HepG2 (cell line): ENCODE measurements at regions not wholly inside any gene's neighbourhood (a gene's known extent, or its start where the extent isn't known, plus 50 kb on each side); places are given as distances from the start of the nearest gene placed in this dataset.

Source experiments
- ATAC-seq: fragments of 200-7000 bp; cut with Tn5 transposase; 3 replicates; pipeline ENCODE4 v1.9.1; 2020; ENCODE audit warnings: mild to moderate bottlenecking, moderate library complexity
- BruUV-seq: library from RNA; stranded (reverse); fragments of 400-500 nt; replicated peaks from 2 replicates; lab custom pipeline; 2021; lab: Mats Ljungman, UMichigan
- CTCF ChIA-PET: fragments of 300-600 bp; formaldehyde crosslinking; extraction: SDS; loops from one replicate; lab custom pipeline; 2021; ENCODE audit warnings: low total read pairs, inconsistent platforms, low intra/inter-chr PET ratio; lab: Yijun Ruan, JAX
- POLR2A ChIA-PET: fragments of 350-600 bp; sonication (Branson Sonifier 250); formaldehyde crosslinking; loops from one replicate; lab custom pipeline; 2020; ENCODE audit warnings: antibody characterized with exemption, inconsistent platforms; lab: Yijun Ruan, JAX
- DNase-seq: peaks from one replicate; pipeline ENCODE4 v3.0.0-alpha.2; 2015; ENCODE audit warnings: low spot score
- FAIRE-seq: peaks from 3 replicates; lab custom pipeline; 2011; peaks lifted over from hg19 to GRCh38; lab: Jason Lieb, UNC
- H2AFZ ChIP-seq: one replicate; pipeline ENCODE4 v1.6.1; 2011; ENCODE audit warnings: low read length, inconsistent platforms
- H3K27ac ChIP-seq: fragments of 300-600 bp; 3 replicates; pipeline ENCODE4 v1.8.0; 2011; ENCODE audit warnings: mixed run types, mild to moderate bottlenecking, mixed read lengths, low read length, inconsistent platforms; ENCODE audit not compliant: insufficient read depth; ENCODE audit errors: extremely low read length
- H3K27me3 ChIP-seq, 2 experiments: fragments of 200-600 bp in 1 of 2; 2 replicates in 1 of 2; 3 replicates in 1 of 2; pipeline versions ENCODE4 v1.6.0 to v1.8.0; 2011; ENCODE audit warnings: low read length in 2 of 2, mild to moderate bottlenecking in 2 of 2, moderate library complexity in 2 of 2, inconsistent platforms in 1 of 2; ENCODE audit not compliant: insufficient read depth in 2 of 2, control insufficient read depth in 1 of 2
- H3K36me3 ChIP-seq, 2 experiments: fragments of 200-600 bp in 1 of 2; replicated peaks in 1 of 2; 2 replicates in 1 of 2; 3 replicates in 1 of 2; pipeline versions ENCODE4 v1.5.1 to v1.8.0; 2011; ENCODE audit warnings: low read length in 2 of 2, inconsistent platforms in 1 of 2; ENCODE audit not compliant: insufficient read depth in 2 of 2, control insufficient read depth in 1 of 2
- H3K4me1 ChIP-seq: 2 replicates; pipeline ENCODE4 v1.5.1; 2012; ENCODE audit warnings: low read length, inconsistent platforms; ENCODE audit not compliant: insufficient read depth
- H3K4me2 ChIP-seq: 2 replicates; pipeline ENCODE4 v1.6.0; 2011; ENCODE audit warnings: low read depth, low read length, inconsistent platforms
- H3K4me3 ChIP-seq, 3 experiments: fragments of 200-600 bp in 1 of 3; sonication (generic), shearing (Covaris generic) in 1 of 3; replicated peaks in 1 of 3; 2 replicates each; pipeline ENCODE4 v1.5.1; 2011 to 2016; ENCODE audit warnings: low read length in 3 of 3, inconsistent platforms in 2 of 3, low read depth in 2 of 3, mild to moderate bottlenecking in 2 of 3, control low read depth in 1 of 3, mixed read lengths in 1 of 3; ENCODE audit not compliant: insufficient read depth in 1 of 3
- H3K79me2 ChIP-seq: one replicate; pipeline ENCODE4 v1.6.1; 2011; ENCODE audit warnings: low read length, inconsistent platforms; ENCODE audit not compliant: insufficient read depth
- H3K9ac ChIP-seq: 2 replicates; pipeline ENCODE4 v1.6.0; 2011; ENCODE audit warnings: mild to moderate bottlenecking, low read depth, low read length, inconsistent platforms; ENCODE audit not compliant: insufficient read depth
- H3K9me3 ChIP-seq: 2 replicates; pipeline ENCODE4 v1.5.1; 2012; ENCODE audit warnings: mild to moderate bottlenecking, low read length
- H4K20me1 ChIP-seq: 2 replicates; pipeline ENCODE4 v1.6.0; 2011; ENCODE audit warnings: inconsistent platforms, mild to moderate bottlenecking, low read length, moderate library complexity; ENCODE audit not compliant: insufficient read depth
- ARID2 ChIP-seq: sonication (generic); formaldehyde crosslinking; IDR thresholded peaks from 2 replicates; pipeline ENCODE4 v1.8.1; 2022; ENCODE audit warnings: mild to moderate bottlenecking, missing genetic modification reagents, borderline replicate concordance
- GABPB1 ChIP-seq: IDR thresholded peaks from 2 replicates; pipeline ENCODE4 v1.6.1; 2016; ENCODE audit warnings: mild to moderate bottlenecking, missing genetic modification reagents, moderate library complexity, missing compliant biosample characterization
- GMEB2 ChIP-seq: IDR thresholded peaks from 2 replicates; pipeline ENCODE4 v1.6.1; 2016; ENCODE audit warnings: missing biosample characterization, missing genetic modification reagents, low read depth
- HOMEZ ChIP-seq: IDR thresholded peaks from 2 replicates; pipeline ENCODE4 v1.6.1; 2016; ENCODE audit warnings: low read depth
- NFKBIZ ChIP-seq: IDR thresholded peaks from 2 replicates; pipeline ENCODE4 v1.6.1; 2018; ENCODE audit warnings: missing genetic modification reagents, missing compliant biosample characterization
- PHF21A ChIP-seq: sonication (generic); formaldehyde crosslinking; IDR thresholded peaks from 2 replicates; pipeline ENCODE4 v1.5.0; 2020; ENCODE audit warnings: mild to moderate bottlenecking, missing genetic modification reagents
- RNF2 ChIP-seq: fragments of 450-650 bp; conservative IDR thresholded peaks from 2 replicates; pipeline ENCODE4 v1.6.1; 2016; ENCODE audit warnings: low read depth
- TGIF2 ChIP-seq: IDR thresholded peaks from 2 replicates; pipeline ENCODE4 v1.6.1; 2016; ENCODE audit warnings: control low read depth, missing compliant biosample characterization
- ZBTB38 ChIP-seq: sonication (generic); formaldehyde crosslinking; IDR thresholded peaks from 2 replicates; pipeline ENCODE4 v1.5.1; 2020; ENCODE audit warnings: mild to moderate bottlenecking, missing genetic modification reagents
- ZC3H13 ChIP-seq: sonication (generic); formaldehyde crosslinking; IDR thresholded peaks from 2 replicates; pipeline ENCODE4 v1.8.1; 2023; ENCODE audit warnings: mild to moderate bottlenecking, missing genetic modification reagents, moderate library complexity
- ZMAT3 ChIP-seq: sonication (generic); formaldehyde crosslinking; conservative IDR thresholded peaks from 2 replicates; pipeline ENCODE4 v1.7.0; 2021; ENCODE audit warnings: missing genetic modification reagents
- ZNF407 ChIP-seq: sonication (generic); formaldehyde crosslinking; IDR thresholded peaks from one replicate; pipeline ENCODE4 v1.5.1; 2020; ENCODE audit warnings: mild to moderate bottlenecking, missing genetic modification reagents; ENCODE audit errors: not compliant biosample characterization
- ZNF414 ChIP-seq: sonication (generic); formaldehyde crosslinking; IDR thresholded peaks from 2 replicates; pipeline ENCODE4 v1.5.0; 2020; ENCODE audit warnings: missing genetic modification reagents
- ZNF430 ChIP-seq: sonication (generic); formaldehyde crosslinking; IDR thresholded peaks from 2 replicates; pipeline ENCODE4 v1.9.0; 2021; ENCODE audit warnings: mild to moderate bottlenecking, missing genetic modification reagents
- ZNF607 ChIP-seq: sonication (generic); formaldehyde crosslinking; IDR thresholded peaks from 2 replicates; pipeline ENCODE4 v1.5.1; 2020; ENCODE audit warnings: missing genetic modification reagents, mild to moderate bottlenecking, borderline replicate concordance
- WGBS: methylation state at CpG from one replicate; pipeline ENCODE4 v1.1.6; 2017; ENCODE audit warnings: low lambda C conversion rate; 5-methylcytosine and 5-hydroxymethylcytosine counted together
- in situ Hi-C: cut with HindIII; loops from 2 replicates; pipeline ENCODE4 v1.10.0; 2017; ENCODE audit warnings: low pct_unique_long_range_greater_than_20kb; ENCODE audit not compliant: extremely low pct_ligation_motif_present
- intact Hi-C: fragments of 100-400 bp; cut with micrococcal nuclease; formaldehyde crosslinking; loops from one replicate; pipeline ENCODE4 v1.10.0; 2022; ENCODE audit not compliant: unreplicated experiment

GRCh38 chr2:59724746-59725145, 828.7 kb downstream of the BCL11A start:
- CTCF ChIA-PET: no interaction called here
- Histone ChIP-seq H3K4me3 (no peak overlapping the region), H4K20me1 (no peaks in the 10 kb centered on the region), H3K27ac (no peak overlapping the region), H2AFZ (no peak overlapping the region), H3K9ac (no peak overlapping the region), H3K27me3 (no peaks in the 10 kb centered on the region), H3K4me2 (no peak overlapping the region), H3K9me3 (no peaks in the 10 kb centered on the region), H3K36me3 (no peaks in the 10 kb centered on the region), H3K4me1 (no peaks in the 10 kb centered on the region), H3K79me2 (no peaks in the 10 kb centered on the region)
- BruUV-seq: no TSS peak
- intact Hi-C loops (no loop called here), in situ Hi-C loops (no loop called here)
- no peak for FAIRE-seq
- no peak for DNase-seq
- no peak for ATAC-seq
- POLR2A ChIA-PET: no interaction called here
- 0% methylated on average over 3 of the region's 3 CpGs for WGBS
- TF ChIP-seq ZNF607 (CRISPR knock-in tag): no peak
- TF ChIP-seq NFKBIZ (CRISPR knock-in tag): no peak
- no peak for TF ChIP-seq GMEB2 (CRISPR knock-in tag)
- TF ChIP-seq ZBTB38 (CRISPR knock-in tag): no peak
- TF ChIP-seq ZNF430 (CRISPR knock-in tag): no peak
- no peak for TF ChIP-seq ZMAT3 (CRISPR knock-in tag)
- no peak for TF ChIP-seq HOMEZ
- no peak for TF ChIP-seq ARID2
- TF ChIP-seq TGIF2: no peak
- no peak for TF ChIP-seq ZNF407 (CRISPR knock-in tag)
- no peak for TF ChIP-seq ZC3H13 (CRISPR knock-in tag)
- TF ChIP-seq ZNF414 (CRISPR knock-in tag): no peak
- TF ChIP-seq GABPB1 (CRISPR knock-in tag): no peak
- TF ChIP-seq PHF21A (CRISPR knock-in tag): no peak
- no peak for TF ChIP-seq RNF2
